Epithelial cell of esophagus (primary cell): ENCODE measurements at regions not wholly inside any gene's neighbourhood (a gene's known extent, or its start where the extent isn't known, plus 50 kb on each side); places are given as distances from the start of the nearest gene placed in this dataset.
"Not testable (repeated sequence)": the region's sequence is repeated elsewhere in the genome, so short reads cannot be mapped to it uniquely, and the experiment has no call there.

Experiments
- DNase-seq: peaks from one replicate; pipeline ENCODE4 v3.0.0; 2010; ENCODE audit warnings: low read depth
- H3K4me3 ChIP-seq: 2 replicates; pipeline ENCODE4 v1.5.1; 2011; ENCODE audit warnings: mild to moderate bottlenecking, low read length, control low read depth
- CTCF ChIP-seq: IDR thresholded peaks from 2 replicates; pipeline ENCODE4 v1.5.1; 2011; ENCODE audit warnings: low read depth, mild to moderate bottlenecking, low read length, control low read depth, inconsistent platforms; ENCODE audit not compliant: insufficient read depth; ENCODE audit errors: missing control alignments

DNA sequence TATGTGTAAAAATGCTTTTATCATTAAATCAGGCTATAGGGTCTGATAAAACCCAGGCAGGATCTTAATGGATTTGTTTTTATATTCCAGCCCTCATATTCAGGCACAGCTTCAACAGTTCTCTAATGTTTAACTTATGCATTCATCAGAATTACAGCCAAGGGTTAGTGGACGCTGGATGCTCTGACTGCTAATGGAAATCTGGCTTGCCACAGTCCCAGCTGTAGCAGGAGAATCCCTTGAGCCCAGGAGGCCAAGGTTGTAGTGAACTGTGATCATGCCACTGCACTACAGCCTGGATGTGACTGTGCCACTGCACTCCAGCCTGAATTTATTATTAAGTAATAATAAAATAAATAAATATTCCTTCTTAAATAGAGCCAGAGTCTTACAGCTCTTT lies 98.0 kb downstream of the SLC25A46 start:
- H3K4me3 ChIP-seq: no peak overlapping the region
- TF ChIP-seq CTCF: no peak
- DNase-seq: no peak

GRCh38 chr5:110838357-110838756 lies 99.5 kb downstream of the SLC25A46 start:
- DNase-seq, H3K4me3 ChIP-seq: not testable (repeated sequence)

DNA sequence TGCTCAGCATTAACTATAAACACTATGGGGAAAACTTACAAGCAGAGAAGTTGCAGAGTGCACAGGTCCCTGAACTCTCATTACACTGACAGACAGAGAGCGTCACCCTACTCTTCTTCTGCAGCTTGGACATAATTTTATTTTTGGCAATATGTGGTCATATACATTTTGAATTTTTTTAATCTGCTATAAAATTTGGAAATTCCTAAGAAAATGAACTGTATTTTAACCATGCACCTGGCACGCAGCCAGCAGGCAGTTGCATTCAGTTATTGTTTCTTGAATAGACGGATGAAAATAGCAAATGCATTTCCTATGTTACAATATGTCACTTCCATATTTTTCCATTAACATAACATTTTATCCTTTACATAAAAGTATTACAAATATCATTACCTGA lies 100.2 kb downstream of the SLC25A46 start:
- H3K4me3 ChIP-seq: no peak overlapping the region
- no peak for TF ChIP-seq CTCF
- DNase-seq: no peak

DNA sequence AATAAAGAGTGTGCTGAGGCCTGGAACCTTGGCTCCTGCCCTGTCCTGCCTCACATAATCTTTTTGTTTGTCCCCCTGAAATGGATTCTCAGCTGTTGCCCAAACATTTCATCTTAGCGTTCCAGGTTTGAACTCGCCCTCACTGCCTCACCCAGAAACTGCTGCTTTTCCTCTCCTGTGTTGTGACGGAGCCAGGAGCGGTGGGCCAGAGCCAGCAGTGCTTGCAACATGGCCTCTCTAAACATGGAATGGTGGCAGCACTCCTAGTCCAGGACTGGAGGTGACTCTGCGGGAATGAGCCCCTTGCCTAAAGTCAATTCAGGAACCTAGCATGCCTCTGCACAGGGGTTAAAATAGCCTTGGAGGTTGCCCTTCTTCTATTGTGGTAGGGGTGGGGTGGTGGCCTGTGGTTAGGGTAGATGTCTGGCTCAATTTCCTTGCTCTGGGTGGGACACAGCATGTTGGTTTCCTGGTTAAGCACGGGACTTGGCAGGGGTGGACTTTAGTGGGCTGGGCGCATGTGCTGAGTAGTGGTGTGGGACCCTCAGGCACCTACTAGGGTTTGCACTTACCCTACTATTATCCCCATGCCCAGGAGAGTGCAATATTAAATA lies 101.6 kb downstream of the SLC25A46 start:
- peak; percentile 24 for DNase-seq
- no peak overlapping the region for H3K4me3 ChIP-seq
- no peak for TF ChIP-seq CTCF

- no peak overlapping the region for H3K4me3 ChIP-seq
- TF ChIP-seq CTCF: no peak
- no peak for DNase-seq
Measured at GRCh38 chr5:110841137-110841536, 102.3 kb downstream of the SLC25A46 start.

DNA sequence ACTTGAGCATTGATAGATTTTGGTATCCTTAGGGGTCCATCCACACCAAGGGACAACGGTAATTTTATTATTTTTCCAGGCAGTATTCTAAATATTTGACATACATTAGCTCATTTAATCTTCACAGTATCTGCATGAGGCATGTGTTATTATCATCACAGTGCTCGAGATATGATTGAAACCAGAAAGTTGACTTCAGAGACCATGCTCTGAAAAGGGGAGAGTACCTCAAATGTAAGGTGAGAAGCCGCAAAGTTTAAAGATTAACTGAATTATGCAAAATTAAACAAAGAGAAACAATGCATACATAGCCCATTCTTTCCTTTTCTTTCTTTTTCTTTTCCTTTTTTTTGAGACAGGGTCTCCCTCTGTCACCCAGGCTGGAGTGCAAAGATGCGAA lies 104.1 kb downstream of the SLC25A46 start:
- TF ChIP-seq CTCF: no peak
- DNase-seq: no peak
- no peak overlapping the region for H3K4me3 ChIP-seq

DNA sequence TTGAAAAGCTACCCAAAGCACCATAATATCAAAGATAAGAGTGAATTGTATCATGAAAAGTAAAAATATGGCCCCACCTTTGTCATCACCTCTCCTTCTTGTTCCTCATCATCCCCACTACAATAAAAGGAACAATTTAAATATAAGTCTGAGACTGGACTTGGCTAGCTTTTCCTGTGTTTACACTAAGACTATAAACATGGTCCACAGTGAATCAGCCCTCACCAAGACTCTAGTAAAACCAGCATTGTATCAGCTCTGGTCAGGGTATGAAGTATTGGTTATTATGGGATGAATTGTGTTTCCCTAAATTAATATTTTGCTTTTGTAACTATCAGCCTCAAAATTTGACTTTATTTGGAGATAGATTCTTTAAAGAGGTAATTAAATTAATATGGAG lies 105.4 kb downstream of the SLC25A46 start:
- no peak overlapping the region for H3K4me3 ChIP-seq
- no peak for DNase-seq
- no peak for TF ChIP-seq CTCF
